ENCODE measurements at regions not wholly inside any gene's neighbourhood (a gene's known extent, or its start where the extent isn't known, plus 50 kb on each side); places are given as distances from the start of the nearest gene placed in this dataset.

- H4K20me1 ChIP-seq (replicated peaks; ENCODE audit: control insufficient read depth, insufficient read depth, low read length), result no peaks in the 10 kb centered on the region
- H3K4me3 ChIP-seq, result no peak overlapping the region
- ATAC-seq (no peak), FAIRE-seq (no peak), DNase-seq (ENCODE audit: extremely low read depth in 1 of 4, low spot score in 3 of 4) (no peak)
- ChIA-PET POLR2A (interaction anchor here (1.2 kb wide), 1 partner anchor 11 kb away, joined by 3 read pairs; no protein-coding TSS in a partner anchor), CTCF (ENCODE audit: low intra/inter-chr PET ratio) (no interaction called here)
- H3K4me2 ChIP-seq (ENCODE audit: insufficient read depth, low read length), result no peak overlapping the region
- peaks cover 30 to 74% of the 10 kb centered on the region in 2 experiments for H3K4me1 ChIP-seq (replicated peaks in 1 of 2; ENCODE audit: control insufficient read depth in 2 of 2, insufficient read depth in 2 of 2, low read length in 2 of 2)
- 17% methylated on average over 1 of the region's 1 CpG for WGBS (ENCODE audit: insufficient coverage, low coverage, missing lambda C conversion rate)
- no peaks in the 10 kb centered on the region for H3K9me3 ChIP-seq (replicated peaks; ENCODE audit: control insufficient read depth, insufficient read depth, low read depth, low read length)
- H3K9me1 ChIP-seq (ENCODE audit: control insufficient read depth, insufficient read depth, low read length), result no peaks in the 10 kb centered on the region
- H3K27me3 ChIP-seq (ENCODE audit: control insufficient read depth in 2 of 2, insufficient read depth in 2 of 2, low read length in 2 of 2), result no peaks in the 10 kb centered on the region
- no peaks in the 10 kb centered on the region for H3K79me2 ChIP-seq (ENCODE audit: control insufficient read depth, insufficient read depth, low read length)
- in situ Hi-C loops (cut with MboI) (no loop called here), intact Hi-C loops (cut with micrococcal nuclease) (no loop called here)
- no peaks in the 10 kb centered on the region for H3K36me3 ChIP-seq (ENCODE audit: control insufficient read depth, insufficient read depth, low read length)
- H3K9ac ChIP-seq (ENCODE audit: insufficient read depth in 1 of 2, low read depth in 2 of 2, low read length in 2 of 2), result no peak overlapping the region
- no peak overlapping the region for H3K27ac ChIP-seq (ENCODE audit: extremely low read depth, low read depth, low read length)
- no TSS peak for BruUV-seq (replicated peaks)
- TF ChIP-seq MAFK (IDR thresholded peaks at IDR 0.05; ENCODE audit: low read length), result peak; percentile 90
- peak; percentile 93 for TF ChIP-seq MAFF (IDR thresholded peaks at IDR 0.05; ENCODE audit: low read length)
- no peak for TF ChIP-seq PTBP1 (IDR thresholded peaks at IDR 0.05; ENCODE audit: low read depth, low read length)
- TF ChIP-seq MAFG (tag; conservative IDR thresholded peaks at IDR 0.05), result peak; percentile 86
- no peak for TF ChIP-seq MEIS2 (IDR thresholded peaks at IDR 0.05; ENCODE audit: partially characterized antibody)
- TF ChIP-seq C11orf30 (IDR thresholded peaks at IDR 0.05; ENCODE audit: low read depth), result peak; percentile 92
- TF ChIP-seq ZNF316 (IDR thresholded peaks at IDR 0.05), result peak; percentile 96
- H2AFZ ChIP-seq (ENCODE audit: low read depth, low read length), result no peak overlapping the region
Observed at GRCh38 chr5:68430279-68430678, 214.7 kb downstream of the PIK3R1 start.

- Histone ChIP-seq H3K9ac (ENCODE audit: insufficient read depth in 1 of 2, low read depth in 2 of 2, low read length in 2 of 2) (no peak overlapping the region), H3K36me3 (ENCODE audit: control insufficient read depth, insufficient read depth, low read length) (no peaks in the 10 kb centered on the region), H3K4me2 (ENCODE audit: insufficient read depth, low read length) (no peak overlapping the region), H3K4me1 (replicated peaks in 1 of 2; ENCODE audit: control insufficient read depth in 2 of 2, insufficient read depth in 2 of 2, low read length in 2 of 2) (peaks cover 30 to 74% of the 10 kb centered on the region in 2 experiments), H3K4me3 (no peak overlapping the region), H3K27me3 (ENCODE audit: control insufficient read depth in 2 of 2, insufficient read depth in 2 of 2, low read length in 2 of 2) (no peaks in the 10 kb centered on the region), H3K9me1 (ENCODE audit: control insufficient read depth, insufficient read depth, low read length) (no peaks in the 10 kb centered on the region), H3K9me3 (replicated peaks; ENCODE audit: control insufficient read depth, insufficient read depth, low read depth, low read length) (no peaks in the 10 kb centered on the region), H3K79me2 (ENCODE audit: control insufficient read depth, insufficient read depth, low read length) (no peaks in the 10 kb centered on the region), H4K20me1 (replicated peaks; ENCODE audit: control insufficient read depth, insufficient read depth, low read length) (no peaks in the 10 kb centered on the region), H2AFZ (ENCODE audit: low read depth, low read length) (no peak overlapping the region), H3K27ac (ENCODE audit: extremely low read depth, low read depth, low read length) (no peak overlapping the region)
- ChIA-PET POLR2A (interaction anchor here (1.5 to 1.8 kb wide), 2 partner anchors 12 to 16 kb away, joined by 3 to 9 read pairs; no protein-coding TSS in a partner anchor), CTCF (ENCODE audit: low intra/inter-chr PET ratio) (no interaction called here)
- no TSS peak for BruUV-seq (replicated peaks)
- in situ Hi-C loops (cut with MboI), result no loop called here
- ATAC-seq (no peak), FAIRE-seq (no peak), DNase-seq (ENCODE audit: extremely low read depth in 1 of 4, low spot score in 3 of 4) (no peak)
- intact Hi-C loops (cut with micrococcal nuclease), result no loop called here
- TF ChIP-seq HDAC8 (tag; IDR thresholded peaks at IDR 0.05) (no peak), SREBF2 (CRISPR knock-in tag; IDR thresholded peaks at IDR 0.05) (no peak), SMAD3 (CRISPR knock-in tag; conservative IDR thresholded peaks at IDR 0.05) (no peak), MAFK (IDR thresholded peaks at IDR 0.05; ENCODE audit: low read length) (no peak), ATF7 (IDR thresholded peaks at IDR 0.05) (no peak), CXXC5 (CRISPR knock-in tag; IDR thresholded peaks at IDR 0.05) (no peak), BRD4 (IDR thresholded peaks at IDR 0.05) (no peak), MEF2A (IDR thresholded peaks at IDR 0.05; ENCODE audit: control insufficient read depth, low read depth, low read length) (no peak)
- 91% methylated on average over 1 of the region's 1 CpG for WGBS (ENCODE audit: insufficient coverage, low coverage, missing lambda C conversion rate)
Observed at GRCh38 chr5:68431186-68431585, 215.6 kb downstream of the PIK3R1 start.

Data from K562 (cell line).